ENCODE measurements at regions not wholly inside any gene's neighbourhood (a gene's known extent, or its start where the extent isn't known, plus 50 kb on each side); places are given as distances from the start of the nearest gene placed in this dataset.

GRCh38 chr2:8026381-8026780 is 655.5 kb upstream of the ID2 start:
- H3K4me3 ChIP-seq (ENCODE audit: low read depth, low read length) = no peak overlapping the region
- TF ChIP-seq MYC (IDR thresholded peaks at IDR 0.05; ENCODE audit: low read depth, low read length) (no peak), MAX (IDR thresholded peaks at IDR 0.05; ENCODE audit: low read depth, low read length) (no peak), POLR2A (IDR thresholded peaks at IDR 0.05; ENCODE audit: extremely low read depth, insufficient read length) (no peak), CTCF (IDR thresholded peaks at IDR 0.05; ENCODE audit: low read depth, low read length) (no peak)
- no peak for DNase-seq (ENCODE audit: low read depth)

GRCh38 chr2:8027387-8027786 is 654.5 kb upstream of the ID2 start:
- no peak for TF ChIP-seq CTCF (IDR thresholded peaks at IDR 0.05; ENCODE audit: low read depth, low read length)
- TF ChIP-seq MAX (IDR thresholded peaks at IDR 0.05; ENCODE audit: low read depth, low read length) = no peak
- no peak for TF ChIP-seq MYC (IDR thresholded peaks at IDR 0.05; ENCODE audit: low read depth, low read length)
- no peak for TF ChIP-seq POLR2A (IDR thresholded peaks at IDR 0.05; ENCODE audit: extremely low read depth, insufficient read length)
- H3K4me3 ChIP-seq (ENCODE audit: low read depth, low read length) = no peak overlapping the region
- DNase-seq (ENCODE audit: low read depth) = no peak

GRCh38 chr2:8028036-8028435 is 653.8 kb upstream of the ID2 start:
- H3K4me3 ChIP-seq (ENCODE audit: low read depth, low read length) = no peak overlapping the region
- no peak for DNase-seq (ENCODE audit: low read depth)
- TF ChIP-seq CTCF (IDR thresholded peaks at IDR 0.05; ENCODE audit: low read depth, low read length) (no peak), MYC (IDR thresholded peaks at IDR 0.05; ENCODE audit: low read depth, low read length) (no peak), POLR2A (IDR thresholded peaks at IDR 0.05; ENCODE audit: extremely low read depth, insufficient read length) (no peak), MAX (IDR thresholded peaks at IDR 0.05; ENCODE audit: low read depth, low read length) (no peak)

GRCh38 chr2:8028436-8028835 is 653.4 kb upstream of the ID2 start:
- TF ChIP-seq MYC (IDR thresholded peaks at IDR 0.05; ENCODE audit: low read depth, low read length) (no peak), CTCF (IDR thresholded peaks at IDR 0.05; ENCODE audit: low read depth, low read length) (no peak), POLR2A (IDR thresholded peaks at IDR 0.05; ENCODE audit: extremely low read depth, insufficient read length) (no peak), MAX (IDR thresholded peaks at IDR 0.05; ENCODE audit: low read depth, low read length) (no peak)
- DNase-seq (ENCODE audit: low read depth) = no peak
- H3K4me3 ChIP-seq (ENCODE audit: low read depth, low read length) = no peak overlapping the region

- TF ChIP-seq MAX (IDR thresholded peaks at IDR 0.05; ENCODE audit: low read depth, low read length) = no peak
- TF ChIP-seq CTCF (IDR thresholded peaks at IDR 0.05; ENCODE audit: low read depth, low read length) = no peak
- no peak overlapping the region for H3K4me3 ChIP-seq (ENCODE audit: low read depth, low read length)
- DNase-seq (ENCODE audit: low read depth) = no peak
These were observed 652.9 kb upstream of the ID2 start for GRCh38 chr2:8028981-8029380.

All from NB4 (cell line).